Epithelial cell of prostate (primary cell): ENCODE measurements at regions not wholly inside any gene's neighbourhood (a gene's known extent, or its start where the extent isn't known, plus 50 kb on each side); places are given as distances from the start of the nearest gene placed in this dataset.
A peak's percentile ranks its signal among the peaks of the same experiment; 100 is the strongest.
"Not testable (repeated sequence)": the region's sequence is repeated elsewhere in the genome, so short reads cannot be mapped to it uniquely, and the experiment has no call there.

Experiments used
- DNase-seq: peaks from one replicate; pipeline ENCODE4 v3.0.0-alpha.2; 2011; ENCODE audit warnings: low read depth, low spot score
- H3K27ac ChIP-seq: fragments of 450-650 bp; 2 replicates; pipeline ENCODE4 v1.5.1; 2017; ENCODE audit warnings: mild to moderate bottlenecking

DNA sequence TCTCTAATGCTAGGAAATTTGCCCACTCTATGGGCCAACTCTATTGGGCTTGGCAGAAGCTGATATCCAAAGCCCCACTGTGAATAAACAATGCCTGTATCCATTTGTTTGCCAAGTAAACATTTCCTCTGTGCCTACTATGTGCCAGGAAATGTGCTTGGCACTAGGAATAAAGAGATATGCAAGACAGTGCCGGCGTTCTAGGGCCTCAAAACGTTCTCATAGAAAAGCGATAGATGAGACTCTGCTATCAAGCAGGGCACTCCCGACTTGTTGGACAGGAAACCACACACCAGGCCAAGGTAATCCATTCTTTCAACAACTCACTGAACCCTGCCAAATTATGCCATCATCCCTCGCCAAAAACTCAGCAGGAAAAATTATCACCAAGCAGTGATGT, 196.7 kb downstream of the IPMK start:
- DNase-seq, result no peak
- H3K27ac ChIP-seq, result no peak overlapping the region

DNA sequence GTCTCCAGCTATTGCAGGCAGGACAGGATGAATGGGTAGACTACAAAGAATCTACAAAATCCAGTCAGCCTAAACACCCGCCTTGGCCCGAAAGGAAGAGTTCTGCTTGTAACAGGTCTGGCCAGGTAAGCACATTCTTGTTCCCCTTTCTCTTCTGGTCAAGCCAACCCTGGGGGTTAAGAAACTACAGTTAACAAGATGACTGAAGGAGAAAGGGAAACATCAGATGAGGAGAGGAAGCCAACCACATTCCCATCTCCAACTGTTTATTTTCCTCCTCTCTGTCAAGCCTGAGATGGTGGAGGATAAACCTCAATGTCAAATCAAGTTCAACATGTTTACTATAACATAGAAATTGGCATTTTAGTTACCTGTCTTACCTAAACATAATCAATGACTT, 198.9 kb downstream of the IPMK start:
- no peak overlapping the region for H3K27ac ChIP-seq

DNA sequence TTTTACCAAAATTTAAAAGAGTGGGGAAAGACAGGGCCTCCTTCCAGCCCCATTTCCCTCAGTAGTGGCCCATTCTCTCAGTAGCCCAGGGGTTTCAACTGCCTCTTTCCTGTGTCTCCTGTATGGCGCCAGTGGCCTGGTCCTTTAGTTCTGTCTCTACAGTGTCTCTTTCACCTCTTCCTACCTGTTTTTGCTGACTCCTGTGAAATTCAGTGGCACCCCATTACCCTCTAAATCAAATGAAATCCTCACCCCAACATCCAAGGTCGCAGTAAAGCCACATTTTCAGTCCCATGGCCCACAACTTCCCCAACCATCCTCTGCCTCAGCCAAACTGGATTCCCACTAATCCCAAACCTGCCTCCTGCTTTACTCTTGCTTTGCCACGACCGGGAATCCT, 200.7 kb downstream of the IPMK start:
- DNase-seq, result no peak
- no peak overlapping the region for H3K27ac ChIP-seq

More for the DNA sequence above, 198.9 kb downstream of the IPMK start:
- no peak for DNase-seq

DNA sequence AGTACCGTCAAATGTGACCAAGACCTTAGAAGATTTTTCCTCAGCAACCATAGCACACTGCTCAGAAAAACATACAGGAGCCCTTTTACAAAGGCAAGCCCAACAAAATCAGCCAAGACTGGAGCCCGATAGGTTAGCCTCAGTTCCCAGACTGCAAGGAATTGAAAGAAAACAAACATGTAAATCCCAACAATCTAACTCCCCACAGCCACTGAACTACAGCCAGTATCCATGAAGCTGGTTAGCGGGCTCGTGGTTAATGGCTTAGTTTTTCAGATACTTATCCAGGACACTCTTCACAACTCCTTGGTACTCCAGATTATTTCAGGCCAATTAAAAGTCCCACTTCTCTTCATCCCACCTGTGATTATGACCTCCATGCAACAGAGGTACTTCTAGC, 201.6 kb downstream of the IPMK start:
- no peak for DNase-seq
- H3K27ac ChIP-seq, result no peak overlapping the region

DNA sequence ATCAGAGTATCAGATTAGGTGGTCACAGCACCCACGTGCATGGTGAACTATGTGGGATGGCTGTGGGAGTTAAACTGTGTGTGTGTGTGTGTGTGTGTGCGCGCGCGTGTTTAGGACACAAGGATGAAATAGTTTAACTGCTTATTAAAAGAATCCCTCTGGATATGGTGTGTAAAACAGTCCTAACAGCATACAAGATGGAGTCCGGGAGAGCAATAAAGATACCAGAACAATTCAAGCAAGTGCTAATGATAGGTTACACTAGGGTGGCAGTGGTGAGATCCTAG, 202.2 kb downstream of the IPMK start:
- H3K27ac ChIP-seq, result no peak overlapping the region
- DNase-seq, result no peak

DNA sequence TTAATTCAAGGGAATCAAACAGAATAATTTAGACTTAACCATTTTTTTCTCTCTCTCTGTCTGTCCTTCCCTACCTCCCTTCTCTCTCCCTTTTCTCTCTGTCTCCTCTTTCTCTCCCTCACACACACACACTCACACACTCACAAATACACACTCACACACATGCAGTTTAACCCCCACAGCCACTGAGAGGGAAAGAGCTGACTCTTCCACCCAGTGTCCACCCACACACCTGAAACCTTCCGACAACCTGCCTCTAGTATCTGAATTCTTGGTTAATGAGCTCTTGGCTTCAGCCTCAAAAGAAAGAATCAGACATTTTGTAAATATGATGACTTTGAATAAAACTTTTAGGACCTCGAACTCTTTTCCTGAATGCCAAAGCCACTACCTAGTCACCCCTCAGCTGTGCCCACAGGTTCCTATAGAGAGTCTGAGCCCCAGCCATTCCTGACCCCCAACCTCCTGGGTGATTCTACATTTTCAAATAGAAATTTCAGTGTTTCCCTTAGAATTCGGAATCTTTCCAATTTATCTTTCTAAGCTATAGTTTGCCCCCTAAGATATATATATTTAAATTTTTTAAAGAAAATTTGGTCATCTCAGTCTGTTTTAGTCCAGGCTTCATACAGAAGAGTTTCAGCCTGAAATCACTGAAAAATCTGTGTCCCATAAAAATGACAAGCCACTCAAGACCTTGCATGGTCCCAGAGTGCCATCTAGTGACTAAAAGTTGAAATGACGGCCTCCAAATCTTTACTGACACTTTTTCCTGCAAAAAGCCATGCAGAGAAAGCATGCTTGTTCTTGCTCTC, 202.8 kb downstream of the IPMK start:
- no peak overlapping the region for H3K27ac ChIP-seq
- DNase-seq, result no peak

DNA sequence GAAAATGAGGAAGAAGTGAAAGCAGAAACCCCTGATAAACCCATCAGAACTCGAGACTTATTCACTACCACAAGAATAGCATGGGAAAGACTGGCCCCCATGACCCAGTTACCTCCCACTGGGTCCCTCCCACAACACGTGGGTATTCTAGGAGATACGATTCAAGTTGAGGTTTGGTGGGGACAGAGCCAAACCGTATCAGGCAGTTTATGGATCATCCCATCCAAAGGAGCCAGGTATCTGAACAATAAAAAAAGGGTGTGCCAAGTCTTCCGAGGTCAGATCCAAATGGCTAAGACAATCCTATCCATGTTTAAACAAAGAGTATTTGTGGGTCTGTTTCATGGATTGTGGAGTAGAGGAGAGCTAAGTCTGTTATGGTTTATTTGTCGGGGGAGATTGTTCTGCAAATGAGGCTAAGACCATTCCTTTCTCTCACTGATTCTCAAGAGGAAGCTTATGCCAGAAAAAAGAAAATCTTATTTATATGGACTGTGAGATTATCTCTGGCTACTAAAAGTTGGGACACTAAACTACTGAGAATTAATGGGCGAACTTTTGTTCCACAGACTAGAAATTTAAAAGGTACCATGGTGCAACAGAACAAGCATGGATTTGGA, 203.7 kb downstream of the IPMK start:
- no peak overlapping the region for H3K27ac ChIP-seq
- no peak for DNase-seq

DNA sequence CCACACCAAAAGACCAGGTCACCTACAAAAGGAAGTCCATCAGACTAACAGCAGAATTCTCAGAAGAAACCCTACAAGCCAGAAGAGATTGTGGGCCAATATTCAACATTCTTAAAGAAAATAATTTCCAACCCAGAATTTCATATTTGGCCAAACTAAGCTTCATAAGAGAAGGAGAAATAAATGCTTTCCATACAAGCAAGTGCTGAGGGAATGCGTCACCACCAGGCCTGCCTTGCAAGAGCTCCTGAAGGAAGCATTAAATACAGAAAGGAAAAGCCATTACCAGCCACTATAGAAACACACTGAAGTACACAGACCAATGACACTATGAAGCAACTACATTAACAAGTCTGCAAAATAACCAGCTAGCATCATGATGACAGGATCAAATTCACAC, 209.0 kb downstream of the IPMK start:
- not testable (repeated sequence) for DNase-seq, H3K27ac ChIP-seq

DNA sequence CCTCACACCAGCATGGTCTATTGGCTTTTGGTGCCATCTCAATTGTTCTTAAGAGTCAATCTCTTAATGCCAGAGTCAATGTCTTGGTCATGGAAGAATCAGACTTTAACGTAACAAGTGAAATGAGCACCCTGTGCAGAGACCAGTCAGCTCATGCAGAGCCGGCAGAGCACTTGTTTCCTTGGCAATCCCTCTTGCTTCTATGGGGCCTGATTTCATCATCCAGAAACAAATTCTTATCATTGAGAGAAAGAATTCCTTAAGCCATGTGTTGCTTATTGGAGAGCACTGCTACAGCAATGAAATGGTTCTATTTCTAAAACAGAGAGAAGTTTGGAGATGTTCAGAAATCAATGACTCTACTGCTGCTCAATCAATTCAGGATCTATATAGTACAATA, 212.8 kb downstream of the IPMK start:
- no peak overlapping the region for H3K27ac ChIP-seq
- no peak for DNase-seq

DNA sequence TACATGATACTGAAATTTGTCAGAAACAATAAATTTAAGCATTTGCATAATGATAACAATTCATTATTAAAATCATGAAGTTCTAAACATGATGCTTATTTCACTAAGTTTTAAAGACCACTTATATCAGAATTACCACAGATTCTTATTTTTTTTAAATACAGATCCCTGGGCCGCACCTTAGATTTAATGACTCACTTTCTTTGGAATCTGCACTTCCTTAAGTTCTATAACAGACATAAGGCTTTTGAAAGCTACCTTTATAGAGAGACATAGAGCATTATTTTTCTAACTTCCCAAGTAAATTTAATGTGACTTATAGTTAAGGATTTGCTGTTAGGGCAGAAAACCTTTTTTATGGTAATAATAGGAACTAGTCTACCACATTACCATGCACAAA, 214.9 kb downstream of the IPMK start:
- no peak for DNase-seq
- H3K27ac ChIP-seq, result no peak overlapping the region

DNA sequence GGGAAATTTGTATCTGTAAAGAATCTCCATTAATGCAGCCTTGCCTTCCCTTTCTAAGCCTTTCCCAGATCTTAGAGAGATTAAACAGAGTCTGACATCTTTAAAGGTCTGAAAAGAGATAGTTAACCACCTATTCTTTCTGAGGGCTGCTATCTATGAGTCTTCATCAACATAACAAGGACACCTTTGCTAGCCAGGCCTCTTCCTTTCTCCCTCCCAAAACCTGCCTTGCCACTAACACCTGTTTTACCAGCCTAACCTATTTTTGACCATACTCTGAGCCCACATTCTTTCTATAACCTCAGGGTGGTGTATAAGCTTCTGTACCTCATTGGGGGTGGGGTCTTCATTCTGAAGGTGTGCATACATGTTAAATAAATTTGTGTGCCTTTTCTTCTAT, 217.1 kb downstream of the IPMK start:
- H3K27ac ChIP-seq, result no peak overlapping the region
- no peak for DNase-seq

DNA sequence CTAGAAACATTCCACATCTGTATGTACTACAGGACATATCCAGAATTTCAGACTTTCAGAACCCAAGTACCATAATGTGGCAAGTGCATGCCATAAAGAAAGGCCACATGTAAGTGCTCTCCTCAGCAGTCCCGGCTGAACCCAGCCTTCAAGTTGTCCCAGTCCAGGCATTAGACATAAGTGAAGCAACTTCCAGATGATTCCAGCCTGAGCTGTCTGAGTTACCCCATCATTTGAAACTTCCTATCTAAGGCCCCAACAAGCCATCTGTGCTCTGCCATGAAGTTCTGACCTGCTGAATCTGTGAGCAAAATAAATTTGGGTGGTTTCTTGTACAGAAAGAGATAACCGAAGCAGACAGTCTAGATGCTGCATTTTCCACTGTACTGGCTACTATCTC, 218.8 kb downstream of the IPMK start:
- no peak overlapping the region for H3K27ac ChIP-seq
- DNase-seq, result no peak

DNA sequence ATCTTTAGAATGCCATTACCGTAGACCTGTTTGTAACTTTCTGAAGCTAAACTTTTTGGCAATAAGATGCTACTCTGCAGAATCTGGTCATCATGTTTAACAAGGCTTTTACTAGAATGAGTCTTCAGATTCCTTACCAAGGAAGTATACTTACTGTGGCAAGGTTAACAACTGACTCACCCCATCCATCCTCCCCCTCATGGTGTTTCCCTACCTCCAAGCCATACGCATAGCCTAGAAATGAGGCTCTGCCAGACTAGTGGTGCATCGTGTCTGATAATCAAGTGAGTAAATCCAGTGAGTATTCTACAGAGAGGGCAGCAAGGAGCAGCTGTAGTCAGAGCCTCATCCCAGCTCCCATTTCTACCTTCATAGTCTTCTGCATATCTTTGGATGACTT, 223.6 kb downstream of the IPMK start:
- H3K27ac ChIP-seq, result no peak overlapping the region
- peak; percentile 78 for DNase-seq

DNA sequence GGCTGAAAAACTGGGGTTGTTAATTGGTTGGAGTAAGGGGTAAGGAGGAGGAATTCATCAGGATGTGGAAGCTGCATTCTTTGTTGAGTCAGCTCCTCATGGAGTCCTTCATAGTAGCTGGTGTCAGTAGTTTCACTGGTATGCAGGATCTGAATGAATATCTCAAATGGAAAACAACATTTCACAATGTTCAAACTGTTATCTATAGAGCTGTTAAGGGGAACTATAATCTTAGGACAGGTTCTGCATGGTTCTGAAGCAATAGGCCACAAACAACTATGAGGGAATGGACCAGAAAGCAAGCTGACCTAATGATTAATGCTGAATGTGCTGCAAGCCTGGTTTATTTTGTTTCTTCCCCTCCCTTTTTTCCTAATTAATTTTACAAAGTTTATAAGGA, 225.8 kb downstream of the IPMK start:
- no peak overlapping the region for H3K27ac ChIP-seq
- no peak for DNase-seq

DNA sequence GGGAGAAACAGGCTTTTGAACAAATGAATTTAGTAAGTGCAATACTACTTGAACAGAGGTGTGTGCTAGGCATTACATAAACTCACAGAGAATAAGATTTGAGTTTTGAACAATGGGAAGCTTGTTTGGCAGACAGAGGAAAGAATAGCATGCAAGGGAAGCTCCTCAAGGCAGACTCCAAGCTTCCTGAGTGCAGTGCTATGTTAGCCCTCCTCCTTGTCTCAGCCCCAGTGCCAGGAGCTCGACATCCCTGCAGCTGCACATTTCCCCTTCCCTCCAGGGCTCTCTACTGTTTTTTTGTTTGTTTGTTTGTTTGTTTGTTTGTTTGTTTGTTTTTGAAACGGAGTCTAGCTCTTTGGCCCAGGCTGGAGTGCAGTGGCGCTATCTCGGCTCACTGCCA, 237.5 kb downstream of the IPMK start:
- no peak overlapping the region for H3K27ac ChIP-seq
- DNase-seq, result no peak

DNA sequence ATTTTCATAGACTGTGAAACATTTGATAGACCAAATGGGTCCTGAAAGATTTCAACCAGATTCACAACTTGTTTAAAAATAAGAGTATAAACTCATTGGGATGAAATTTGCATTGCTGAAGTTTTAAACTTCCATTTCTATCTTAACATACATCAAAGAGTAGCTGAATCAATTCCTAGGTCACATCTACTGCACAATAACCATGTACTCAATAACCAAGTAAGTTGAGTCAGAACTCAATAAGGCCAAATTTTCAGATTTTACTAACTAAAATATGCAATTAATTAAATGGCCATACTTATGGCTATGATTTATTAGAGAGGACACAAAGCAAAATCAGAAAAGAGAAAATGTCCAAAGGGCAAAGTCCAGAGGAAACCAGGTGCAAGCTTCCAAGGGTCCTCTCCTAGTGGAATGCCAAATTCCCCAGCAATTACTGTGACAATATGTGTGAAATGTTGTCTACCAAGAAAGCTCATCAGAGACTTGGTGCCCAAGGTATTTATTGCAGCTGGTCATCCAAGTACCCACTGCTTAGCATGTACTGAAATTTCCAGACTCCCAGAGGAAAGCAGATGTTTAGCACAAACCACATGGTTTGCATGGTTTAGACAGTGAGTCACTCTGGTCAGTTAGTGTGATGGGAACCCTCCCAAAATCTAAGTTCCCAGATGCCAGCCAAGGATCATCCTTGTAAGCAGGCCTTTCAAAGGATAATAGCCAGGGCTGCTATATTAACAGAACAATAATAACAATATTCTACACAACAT, 238.9 kb downstream of the IPMK start:
- no peak for DNase-seq
- no peak overlapping the region for H3K27ac ChIP-seq

DNA sequence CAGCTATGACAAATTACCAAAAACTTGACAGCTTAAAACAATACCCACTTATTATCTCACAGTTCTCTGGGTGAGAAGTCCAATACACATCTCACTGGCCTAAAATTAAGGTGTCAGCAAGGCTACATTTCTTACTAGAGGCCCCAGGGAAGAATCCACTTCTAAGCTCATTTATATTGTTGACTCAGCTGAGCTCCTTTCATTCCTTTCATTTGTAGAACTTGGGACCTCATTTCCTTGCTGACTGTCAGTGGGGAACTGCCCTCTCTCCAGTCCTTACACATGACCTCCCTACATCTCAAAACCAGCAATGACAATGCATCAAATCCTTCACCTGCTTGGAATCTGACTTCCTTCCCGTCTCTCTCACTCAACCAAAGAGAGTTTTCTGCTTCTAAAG, 240.3 kb downstream of the IPMK start:
- H3K27ac ChIP-seq, result no peak overlapping the region
- no peak for DNase-seq

DNA sequence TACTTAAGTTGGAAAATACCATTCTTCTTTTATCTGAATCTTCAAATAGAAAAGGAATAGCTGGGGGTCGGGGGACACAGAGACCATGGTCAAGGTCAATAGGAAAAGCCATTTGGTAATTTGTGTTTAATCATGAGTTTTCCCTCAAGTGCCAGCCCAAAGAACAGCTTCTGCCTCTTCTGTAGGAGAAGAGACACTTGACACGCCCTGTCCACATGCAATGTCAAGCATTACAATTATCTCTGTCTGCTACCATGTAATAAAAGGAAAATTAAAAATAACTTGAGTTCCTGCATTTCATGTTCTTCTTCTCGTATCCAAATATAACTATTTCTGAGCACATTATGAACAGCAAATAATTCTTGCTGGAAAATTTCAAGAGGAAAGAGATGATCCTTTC, 241.7 kb downstream of the IPMK start:
- no peak overlapping the region for H3K27ac ChIP-seq
- no peak for DNase-seq

DNA sequence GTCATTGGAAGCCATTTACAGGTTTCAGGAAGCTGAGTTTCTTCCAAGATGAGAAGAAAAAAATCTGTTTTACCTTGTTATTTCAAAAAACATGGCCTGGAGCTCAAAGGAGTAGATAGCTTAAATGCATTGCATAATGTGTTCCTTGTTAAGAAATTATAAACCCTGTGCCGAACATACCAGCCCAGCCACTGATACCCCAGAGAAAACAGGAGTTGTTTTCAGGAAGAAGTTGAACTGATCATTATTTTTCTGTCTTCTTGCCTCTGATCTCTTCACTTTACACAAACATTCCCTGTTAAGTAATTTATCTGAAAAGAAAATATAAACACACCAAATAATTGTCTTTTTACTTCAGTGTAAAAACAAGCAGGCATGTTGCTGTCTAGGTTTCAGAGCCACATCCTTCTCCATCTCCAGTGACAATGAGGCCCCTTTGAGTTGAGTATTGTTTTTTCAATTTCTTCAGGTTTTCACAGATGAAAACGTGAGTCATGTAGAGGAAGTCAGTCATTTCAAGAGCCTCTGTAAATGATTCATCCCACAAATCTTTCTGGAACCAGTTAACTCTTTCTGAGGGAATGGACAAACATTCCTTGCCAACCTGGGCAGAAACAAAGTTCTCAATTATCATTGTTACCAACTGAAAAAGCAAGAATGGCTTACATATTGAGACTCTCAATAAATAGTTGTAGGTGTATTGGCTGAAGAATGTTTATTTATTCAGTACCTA, 244.2 kb downstream of the IPMK start:
- peak overlapping the region; percentile 79 for H3K27ac ChIP-seq
- DNase-seq, result peak; percentile 26

DNA sequence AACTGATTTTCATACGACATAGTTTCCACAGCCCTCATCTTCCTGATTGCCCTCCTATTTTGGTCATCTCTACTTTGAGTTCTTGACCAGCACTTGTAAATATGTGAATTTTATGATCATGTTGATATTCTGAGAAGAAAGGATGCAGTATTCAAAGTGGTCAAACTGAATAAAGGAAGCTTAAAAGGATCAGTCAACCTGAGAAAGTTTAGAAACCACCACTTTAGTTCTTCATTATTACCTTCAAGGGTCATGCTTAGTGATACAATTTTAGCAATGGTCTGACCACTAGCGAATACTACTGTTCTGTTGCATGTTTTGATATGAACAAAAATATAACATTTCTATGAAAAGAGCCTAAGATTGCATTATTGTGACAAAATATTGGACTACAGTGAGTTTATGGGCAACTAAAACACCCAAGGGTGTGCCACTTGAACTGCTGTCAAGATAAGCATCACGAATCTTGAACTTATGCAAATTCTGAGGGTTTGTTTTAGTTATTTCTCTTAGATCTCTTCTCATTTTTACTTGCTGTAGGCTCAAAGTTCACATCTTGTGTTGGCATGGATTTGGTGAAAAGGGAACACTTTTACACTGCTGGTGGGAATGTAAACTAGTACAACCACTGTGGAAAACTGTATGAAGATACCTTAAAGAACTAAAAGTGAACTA, 247.7 kb downstream of the IPMK start:
- H3K27ac ChIP-seq, result no peak overlapping the region
- no peak for DNase-seq
